SK-N-SH (cell line): ENCODE measurements at regions not wholly inside any gene's neighbourhood (a gene's known extent, or its start where the extent isn't known, plus 50 kb on each side); places are given as distances from the start of the nearest gene placed in this dataset.

Experiments
- CTCF ChIA-PET: fragments of 300-600, 350-600 bp; formaldehyde crosslinking; extraction: SDS; loops from one replicate; lab custom pipeline; 2021; lab: Yijun Ruan, JAX
- POLR2A ChIA-PET: fragments of 350-600 bp; sonication (Branson Sonifier 250); formaldehyde crosslinking; extraction: SDS; loops from one replicate; lab custom pipeline; 2020; ENCODE audit warnings: antibody characterized with exemption, inconsistent platforms; lab: Yijun Ruan, JAX
- DNase-seq: peaks from one replicate; pipeline ENCODE4 v3.0.0; 2012
- H2AFZ ChIP-seq: fragments of 200-600 bp; sonication (generic); 2 replicates; pipeline ENCODE4 v1.8.1; 2016; ENCODE audit warnings: antibody characterized with exemption, mild to moderate bottlenecking, low read depth
- H3F3A ChIP-seq: fragments of 200-600 bp; sonication (generic); replicated peaks from 2 replicates; pipeline ENCODE3; 2016; ENCODE audit warnings: antibody characterized with exemption, mild to moderate bottlenecking; ENCODE audit not compliant: insufficient read depth
- H3K27ac ChIP-seq, 2 experiments: fragments of 200-500 bp in 1 of 2; fragments of 200-600 bp in 1 of 2; sonication (Bioruptor generic) in 1 of 2; sonication (generic), shearing (Covaris generic) in 1 of 2; 2 replicates each; pipeline versions ENCODE4 v1.5.1 to v1.6.1; 2014 to 2016; ENCODE audit warnings: low read depth in 2 of 2, inconsistent platforms in 1 of 2, low read length in 1 of 2, mild to moderate bottlenecking in 1 of 2, mixed read lengths in 1 of 2
- H3K27me3 ChIP-seq: fragments of 200-600 bp; sonication (generic), shearing (Covaris generic); 2 replicates; pipeline ENCODE4 v1.6.1; 2016; ENCODE audit warnings: mixed run types; ENCODE audit not compliant: insufficient read depth
- H3K36me3 ChIP-seq, 2 experiments: fragments of 200-500 bp in 1 of 2; fragments of 200-600 bp in 1 of 2; sonication (Bioruptor generic) in 1 of 2; sonication (generic) in 1 of 2; replicated peaks in 1 of 2; 2 replicates each; pipeline versions ENCODE3 to v1.5.1; 2014 to 2016; ENCODE audit warnings: low read length in 1 of 2, mild to moderate bottlenecking in 1 of 2; ENCODE audit not compliant: insufficient read depth in 2 of 2, control insufficient read depth in 1 of 2
- H3K4me1 ChIP-seq, 2 experiments: fragments of 200-500 bp in 1 of 2; fragments of 200-600 bp in 1 of 2; sonication (Bioruptor generic) in 1 of 2; sonication (generic), shearing (Covaris generic) in 1 of 2; 2 replicates each; pipeline versions ENCODE4 v1.5.1 to v1.6.1; 2014 to 2016; ENCODE audit warnings: low read depth in 1 of 2, low read length in 1 of 2, mixed run types in 1 of 2; ENCODE audit not compliant: insufficient read depth in 2 of 2, control insufficient read depth in 1 of 2
- H3K4me2 ChIP-seq: fragments of 200-600 bp; sonication (generic), shearing (Covaris generic); 2 replicates; pipeline ENCODE4 v1.6.1; 2017; ENCODE audit warnings: mixed run types
- H3K4me3 ChIP-seq, 2 experiments: fragments of 200-500 bp in 1 of 2; fragments of 200-600 bp in 1 of 2; sonication (Bioruptor generic) in 1 of 2; sonication (generic), shearing (Covaris generic) in 1 of 2; 2 replicates each; pipeline versions ENCODE4 v1.5.1 to v1.8.1; 2014 to 2016; ENCODE audit warnings: low read depth in 2 of 2, inconsistent platforms in 1 of 2, low read length in 1 of 2, mild to moderate bottlenecking in 1 of 2, mixed read lengths in 1 of 2, moderate library complexity in 1 of 2
- H3K79me2 ChIP-seq: fragments of 200-600 bp; sonication (generic); 2 replicates; pipeline ENCODE4 v1.8.1; 2017; ENCODE audit warnings: mild to moderate bottlenecking; ENCODE audit not compliant: insufficient read depth
- H3K9ac ChIP-seq: fragments of 200-600 bp; sonication (generic); 2 replicates; pipeline ENCODE4 v1.6.1; 2017; ENCODE audit warnings: mixed run types
- H3K9me2 ChIP-seq: fragments of 200-600 bp; sonication (generic); 2 replicates; pipeline ENCODE4 v1.6.1; 2017; ENCODE audit warnings: mixed run types
- H3K9me3 ChIP-seq: fragments of 200-600 bp; sonication (generic); 2 replicates; pipeline ENCODE4 v1.6.1; 2017; ENCODE audit warnings: mixed run types, mild to moderate bottlenecking, moderate library complexity
- H4K20me1 ChIP-seq: fragments of 200-600 bp; sonication (generic); 2 replicates; pipeline ENCODE4 v1.6.1; 2017; ENCODE audit warnings: mild to moderate bottlenecking, mixed run types; ENCODE audit not compliant: insufficient read depth
- CHD2 ChIP-seq: fragments of 150-350 bp; IDR thresholded peaks from 2 replicates; pipeline ENCODE4 v1.6.1; 2018; ENCODE audit warnings: low read length; ENCODE audit not compliant: partially characterized antibody
- CTCF ChIP-seq: fragments of 200-600 bp; sonication (generic); IDR thresholded peaks from 2 replicates; pipeline ENCODE4 v1.6.1; 2017; ENCODE audit warnings: antibody characterized with exemption, mild to moderate bottlenecking, moderate library complexity
- ELF1 ChIP-seq: IDR thresholded peaks from 2 replicates; pipeline ENCODE4 v1.4.0; 2012
- EP300 ChIP-seq, 2 experiments: IDR thresholded peaks; 2 replicates each; pipeline versions ENCODE4 v1.4.0 to v1.6.1; 2012; ENCODE audit warnings: borderline replicate concordance in 1 of 2, low read depth in 1 of 2, low read length in 1 of 2
- EZH2phosphoT487 ChIP-seq: fragments of 200-600 bp; sonication (generic); IDR thresholded peaks from 2 replicates; pipeline ENCODE4 v1.6.1; 2017; ENCODE audit warnings: low read depth, mixed run types, mild to moderate bottlenecking, antibody characterized with exemption, moderate library complexity, borderline replicate concordance
- FOSL2 ChIP-seq: IDR thresholded peaks from 2 replicates; pipeline ENCODE4 v1.4.0; 2012; ENCODE audit warnings: low read depth, mild to moderate bottlenecking, moderate library complexity, borderline replicate concordance
- FOXJ3 ChIP-seq: sonication (generic); formaldehyde crosslinking; IDR thresholded peaks from 2 replicates; pipeline ENCODE4 v1.5.1; 2020; ENCODE audit warnings: mild to moderate bottlenecking, missing genetic modification reagents
- FOXM1 ChIP-seq: IDR thresholded peaks from 2 replicates; pipeline ENCODE4 v1.4.0; 2012; ENCODE audit warnings: low read depth, mild to moderate bottlenecking
- GABPA ChIP-seq: IDR thresholded peaks from 2 replicates; pipeline ENCODE4 v1.4.0; 2012; ENCODE audit warnings: low read depth, mild to moderate bottlenecking
- GATA2 ChIP-seq: sonication (generic); formaldehyde crosslinking; IDR thresholded peaks from 2 replicates; pipeline ENCODE4 v1.5.0; 2020; ENCODE audit warnings: mild to moderate bottlenecking, missing genetic modification reagents
- MXI1 ChIP-seq: IDR thresholded peaks from 2 replicates; pipeline ENCODE4 v1.6.1; 2012; ENCODE audit warnings: mild to moderate bottlenecking, low read depth, low read length, improper control_type of control experiment
- NFIC ChIP-seq: IDR thresholded peaks from 2 replicates; pipeline ENCODE4 v1.4.0; 2012; ENCODE audit warnings: borderline replicate concordance
- NRF1 ChIP-seq: IDR thresholded peaks from 2 replicates; pipeline ENCODE4 v1.6.1; 2012; ENCODE audit warnings: low read depth, mild to moderate bottlenecking, low read length
- POLR2AphosphoS5 ChIP-seq: IDR thresholded peaks from 2 replicates; pipeline ENCODE4 v1.6.1; 2012; ENCODE audit warnings: low read depth, low read length
- RAD21 ChIP-seq: IDR thresholded peaks from 2 replicates; pipeline ENCODE4 v1.6.1; 2012; ENCODE audit warnings: mild to moderate bottlenecking, low read length
- RCOR1 ChIP-seq: fragments of 150-350 bp; IDR thresholded peaks from 2 replicates; pipeline ENCODE4 v1.6.1; 2017; ENCODE audit warnings: antibody characterized with exemption, low read length
- RFX5 ChIP-seq: IDR thresholded peaks from 2 replicates; pipeline ENCODE4 v1.6.1; 2012; ENCODE audit warnings: mild to moderate bottlenecking, improper control_type of control experiment, low read length
- RXRA ChIP-seq: IDR thresholded peaks from 2 replicates; pipeline ENCODE4 v1.4.0; 2012; ENCODE audit warnings: low read depth, mild to moderate bottlenecking, borderline replicate concordance
- TCF12 ChIP-seq: IDR thresholded peaks from 2 replicates; pipeline ENCODE4 v1.4.0; 2012
- TEAD4 ChIP-seq: IDR thresholded peaks from 2 replicates; pipeline ENCODE4 v1.4.0; 2012; ENCODE audit warnings: mild to moderate bottlenecking, borderline replicate concordance; ENCODE audit not compliant: insufficient read depth
- USF1 ChIP-seq: IDR thresholded peaks from 2 replicates; pipeline ENCODE4 v1.4.0; 2012; ENCODE audit warnings: low read depth, borderline replicate concordance
- ZBTB33 ChIP-seq: IDR thresholded peaks from 2 replicates; pipeline ENCODE4 v1.4.0; 2012; ENCODE audit warnings: low read depth, borderline replicate concordance
- WGBS: methylation state at CpG from one replicate; pipeline ENCODE4 v1.1.6; 2017; ENCODE audit warnings: low lambda C conversion rate; 5-methylcytosine and 5-hydroxymethylcytosine counted together

GRCh38 chr4:151921811-151922210 is 161.0 kb upstream of the GATB start:
- 34% methylated on average over 4 of the region's 4 CpGs for WGBS
- Histone ChIP-seq H4K20me1 (no peaks in the 10 kb centered on the region), H3K27ac (peak overlapping the region in 1 of 2 experiments; percentile 32; a peak in 1 of 4 replicates), H3K4me2 (peak overlapping the region; percentile 34)
- peak; percentile 21; the same call in 1 of the 2 replicates for TF ChIP-seq FOSL2
- no peak for TF ChIP-seq NRF1
- TF ChIP-seq, all 33 proteins: peak for 1
- H3K4me3 ChIP-seq, result no peak overlapping the region
- H3K9me3 ChIP-seq, result no peaks in the 10 kb centered on the region
- CTCF ChIA-PET, result no interaction called here
- H3K9me2 ChIP-seq, result no peaks in the 10 kb centered on the region
- peak overlapping the region; percentile 55; the same call in 1 of the 2 replicates for H2AFZ ChIP-seq
- POLR2A ChIA-PET, result no interaction called here
- no peak for DNase-seq
- H3F3A ChIP-seq, result no peaks in the 10 kb centered on the region
- no peak overlapping the region for H3K9ac ChIP-seq
- H3K27me3 ChIP-seq, result peaks cover 4% of the 10 kb centered on the region; the same call in 1 of the 2 replicates
- H3K79me2 ChIP-seq, result no peaks in the 10 kb centered on the region
- H3K4me1 ChIP-seq, result 0 out of 4 replicates have a peak, but pooled peaks cover 0 to 10% of the 10 kb centered on the region in 2 experiments
- no peaks in the 10 kb centered on the region for H3K36me3 ChIP-seq

- Histone ChIP-seq H3K4me3 (no peak overlapping the region), H3K4me1 (0 out of 4 replicates have a peak, but pooled peaks cover 0 to 10% of the 10 kb centered on the region in 2 experiments), H3F3A (no peaks in the 10 kb centered on the region), H3K27me3 (no peaks in the 10 kb centered on the region; the same call in 1 of the 2 replicates), H3K9me2 (no peaks in the 10 kb centered on the region), H3K79me2 (no peaks in the 10 kb centered on the region), H3K9me3 (no peaks in the 10 kb centered on the region), H2AFZ (peak overlapping the region; percentile 55; the same call in 1 of the 2 replicates), H3K9ac (no peak overlapping the region), H3K36me3 (no peaks in the 10 kb centered on the region), H4K20me1 (no peaks in the 10 kb centered on the region), H3K4me2 (peak overlapping the region; percentile 34), H3K27ac (peak overlapping the region in 1 of 2 experiments; percentile 32; a peak in 1 of 4 replicates)
- no peak for DNase-seq
- CTCF ChIA-PET, result no interaction called here
- POLR2A ChIA-PET, result no interaction called here
- TF ChIP-seq MXI1 (no peak), ELF1 (no peak), POLR2AphosphoS5 (no peak), FOXJ3 (CRISPR knock-in tag) (no peak), TEAD4 (no peak), CTCF (no peak), FOXM1 (no peak), EZH2phosphoT487 (no peak), USF1 (no peak), GABPA (no peak), GATA2 (CRISPR knock-in tag) (no peak), EP300 (IDR thresholded peaks at IDR 0.05; ENCODE audit: borderline replicate concordance in 1 of 2, low read depth in 1 of 2, low read length in 1 of 2) (no peak), NFIC (no peak), CHD2 (no peak), RFX5 (no peak), RCOR1 (no peak), RXRA (no peak), RAD21 (no peak), TCF12 (no peak), ZBTB33 (no peak)
Observed at GRCh38 chr4:151921386-151921785, 160.6 kb upstream of the GATB start.
